ENCODE measurements at regions not wholly inside any gene's neighbourhood (a gene's known extent, or its start where the extent isn't known, plus 50 kb on each side); places are given as distances from the start of the nearest gene placed in this dataset.
A peak's percentile ranks its signal among the peaks of the same experiment; 100 is the strongest.

- intact Hi-C loops (cut with micrococcal nuclease), result no loop called here
- no peak overlapping the region for H3K4me3 Mint-ChIP-seq
- no peaks in the 10 kb centered on the region for H3K9me3 Mint-ChIP-seq
- no peak overlapping the region for H3K27ac Mint-ChIP-seq
- H3K27me3 Mint-ChIP-seq, result no peaks in the 10 kb centered on the region
- H3K4me1 Mint-ChIP-seq (ENCODE audit: low read depth), result peaks cover 7% of the 10 kb centered on the region
- H3K36me3 Mint-ChIP-seq (ENCODE audit: low read depth), result no peaks in the 10 kb centered on the region
Measured at GRCh38 chr13:50511877-50512341, 331.6 kb downstream of the DLEU7 start.

- no peaks in the 10 kb centered on the region for H3K27me3 Mint-ChIP-seq
- peaks cover 12% of the 10 kb centered on the region for H3K4me1 Mint-ChIP-seq (ENCODE audit: low read depth)
- intact Hi-C loops (cut with micrococcal nuclease), result no loop called here
- no peaks in the 10 kb centered on the region for H3K9me3 Mint-ChIP-seq
- no peaks in the 10 kb centered on the region for H3K36me3 Mint-ChIP-seq (ENCODE audit: low read depth)
- H3K27ac Mint-ChIP-seq, result no peak overlapping the region
- H3K4me3 Mint-ChIP-seq, result no peak overlapping the region
Measured at GRCh38 chr13:50512474-50513299, 330.8 kb downstream of the DLEU7 start.

- H3K36me3 Mint-ChIP-seq (ENCODE audit: low read depth), result no peaks in the 10 kb centered on the region
- no peaks in the 10 kb centered on the region for H3K27me3 Mint-ChIP-seq
- H3K4me1 Mint-ChIP-seq (ENCODE audit: low read depth), result peaks cover 17% of the 10 kb centered on the region
- intact Hi-C loops (cut with micrococcal nuclease), result no loop called here
- H3K4me3 Mint-ChIP-seq, result no peak overlapping the region
- H3K27ac Mint-ChIP-seq, result no peak overlapping the region
- H3K9me3 Mint-ChIP-seq, result no peaks in the 10 kb centered on the region
Measured at GRCh38 chr13:50513300-50513877, 330.1 kb downstream of the DLEU7 start.

- Mint-ChIP-seq H3K9me3 (no peaks in the 10 kb centered on the region), H3K27me3 (no peaks in the 10 kb centered on the region), H3K27ac (no peak overlapping the region), H3K4me1 (ENCODE audit: low read depth) (peaks cover 26% of the 10 kb centered on the region), H3K36me3 (ENCODE audit: low read depth) (no peaks in the 10 kb centered on the region), H3K4me3 (no peak overlapping the region)
- intact Hi-C loops (cut with micrococcal nuclease), result no loop called here
Measured at GRCh38 chr13:50514249-50514648, 329.2 kb downstream of the DLEU7 start.

- Mint-ChIP-seq H3K27ac (no peak overlapping the region), H3K4me1 (ENCODE audit: low read depth) (peaks cover 56% of the 10 kb centered on the region), H3K27me3 (no peaks in the 10 kb centered on the region), H3K4me3 (no peak overlapping the region), H3K36me3 (ENCODE audit: low read depth) (no peaks in the 10 kb centered on the region), H3K9me3 (no peaks in the 10 kb centered on the region)
- intact Hi-C loops (cut with micrococcal nuclease), result no loop called here
Measured at GRCh38 chr13:50518131-50518530, 325.4 kb downstream of the DLEU7 start.

- Mint-ChIP-seq H3K36me3 (ENCODE audit: low read depth) (no peaks in the 10 kb centered on the region), H3K27ac (no peak overlapping the region), H3K9me3 (no peaks in the 10 kb centered on the region), H3K4me1 (ENCODE audit: low read depth) (peaks cover 56% of the 10 kb centered on the region), H3K27me3 (no peaks in the 10 kb centered on the region), H3K4me3 (no peak overlapping the region)
- intact Hi-C loops (cut with micrococcal nuclease), result no loop called here
Measured at GRCh38 chr13:50518781-50519201, 324.7 kb downstream of the DLEU7 start.

- Mint-ChIP-seq H3K36me3 (ENCODE audit: low read depth) (no peaks in the 10 kb centered on the region), H3K27ac (no peak overlapping the region), H3K27me3 (no peaks in the 10 kb centered on the region), H3K4me1 (ENCODE audit: low read depth) (peaks cover 51% of the 10 kb centered on the region), H3K4me3 (no peak overlapping the region), H3K9me3 (no peaks in the 10 kb centered on the region)
- intact Hi-C loops (cut with micrococcal nuclease), result no loop called here
Measured at GRCh38 chr13:50519866-50520265, 323.6 kb downstream of the DLEU7 start.

- no peaks in the 10 kb centered on the region for H3K36me3 Mint-ChIP-seq (ENCODE audit: low read depth)
- H3K27ac Mint-ChIP-seq, result peak overlapping the region; percentile 66
- H3K27me3 Mint-ChIP-seq, result no peaks in the 10 kb centered on the region
- H3K9me3 Mint-ChIP-seq, result no peaks in the 10 kb centered on the region
- H3K4me3 Mint-ChIP-seq, result no peak overlapping the region
- H3K4me1 Mint-ChIP-seq (ENCODE audit: low read depth), result peaks cover 54% of the 10 kb centered on the region
- intact Hi-C loops (cut with micrococcal nuclease), result no loop called here
Measured at GRCh38 chr13:50521006-50521830, 322.3 kb downstream of the DLEU7 start.

GRCh38 chr13:50521831-50522149, 321.7 kb downstream of the DLEU7 start:
- Mint-ChIP-seq H3K27ac (peak overlapping the region; percentile 66), H3K27me3 (no peaks in the 10 kb centered on the region), H3K4me3 (no peak overlapping the region), H3K9me3 (no peaks in the 10 kb centered on the region), H3K4me1 (ENCODE audit: low read depth) (peaks cover 59% of the 10 kb centered on the region), H3K36me3 (ENCODE audit: low read depth) (no peaks in the 10 kb centered on the region)
- intact Hi-C loops (cut with micrococcal nuclease), result no loop called here

GRCh38 chr13:50522506-50522905, 321.0 kb downstream of the DLEU7 start:
- Mint-ChIP-seq H3K9me3 (no peaks in the 10 kb centered on the region), H3K4me1 (ENCODE audit: low read depth) (peaks cover 59% of the 10 kb centered on the region), H3K4me3 (no peak overlapping the region), H3K27me3 (no peaks in the 10 kb centered on the region), H3K36me3 (ENCODE audit: low read depth) (no peaks in the 10 kb centered on the region), H3K27ac (no peak overlapping the region)
- intact Hi-C loops (cut with micrococcal nuclease), result no loop called here

GRCh38 chr13:50523307-50523706, 320.2 kb downstream of the DLEU7 start:
- no peaks in the 10 kb centered on the region for H3K9me3 Mint-ChIP-seq
- H3K27me3 Mint-ChIP-seq, result no peaks in the 10 kb centered on the region
- H3K4me1 Mint-ChIP-seq (ENCODE audit: low read depth), result peaks cover 63% of the 10 kb centered on the region
- no peak overlapping the region for H3K27ac Mint-ChIP-seq
- no peak overlapping the region for H3K4me3 Mint-ChIP-seq
- intact Hi-C loops (cut with micrococcal nuclease), result no loop called here
- no peaks in the 10 kb centered on the region for H3K36me3 Mint-ChIP-seq (ENCODE audit: low read depth)

GRCh38 chr13:50524560-50524959, 318.9 kb downstream of the DLEU7 start:
- intact Hi-C loops (cut with micrococcal nuclease), result no loop called here
- no peak overlapping the region for H3K27ac Mint-ChIP-seq

GRCh38 chr13:50526661-50527071, 316.8 kb downstream of the DLEU7 start:
- Mint-ChIP-seq H3K9me3 (no peaks in the 10 kb centered on the region), H3K27me3 (no peaks in the 10 kb centered on the region), H3K36me3 (ENCODE audit: low read depth) (no peaks in the 10 kb centered on the region), H3K4me1 (ENCODE audit: low read depth) (peaks cover 44% of the 10 kb centered on the region), H3K4me3 (no peak overlapping the region), H3K27ac (no peak overlapping the region)
- intact Hi-C loops (cut with micrococcal nuclease), result no loop called here

More at GRCh38 chr13:50524560-50524959, 318.9 kb downstream of the DLEU7 start:
- Mint-ChIP-seq H3K27me3 (no peaks in the 10 kb centered on the region), H3K4me1 (ENCODE audit: low read depth) (peaks cover 61% of the 10 kb centered on the region), H3K9me3 (no peaks in the 10 kb centered on the region), H3K36me3 (ENCODE audit: low read depth) (no peaks in the 10 kb centered on the region), H3K4me3 (no peak overlapping the region)

- H3K27me3 Mint-ChIP-seq, result no peaks in the 10 kb centered on the region
- intact Hi-C loops (cut with micrococcal nuclease), result no loop called here
- H3K36me3 Mint-ChIP-seq (ENCODE audit: low read depth), result no peaks in the 10 kb centered on the region
- no peak overlapping the region for H3K27ac Mint-ChIP-seq
- H3K4me3 Mint-ChIP-seq, result no peak overlapping the region
- no peaks in the 10 kb centered on the region for H3K9me3 Mint-ChIP-seq
- H3K4me1 Mint-ChIP-seq (ENCODE audit: low read depth), result peaks cover 42% of the 10 kb centered on the region
Measured at GRCh38 chr13:50527188-50527587, 316.3 kb downstream of the DLEU7 start.

Measured in dendritic cell treated with granulocyte-macrophage colony-stimulating factor and Interleukin-4, amounts not matched to agents 40 ng/mL and 50 ng/mL, for 4 days (primary cell).